IMR-90 (cell line): ENCODE measurements at regions not wholly inside any gene's neighbourhood (a gene's known extent, or its start where the extent isn't known, plus 50 kb on each side); places are given as distances from the start of the nearest gene placed in this dataset.

Experiments used
- ATAC-seq: fragments of 200-7000 bp; cut with Tn5 transposase; 2 replicates; pipeline ENCODE4 v1.9.1; 2020; ENCODE audit warnings: low read depth, mild to moderate bottlenecking, moderate library complexity
- BruUV-seq: library from RNA; stranded (reverse); fragments of 400-500 nt; replicated peaks from 2 replicates; lab custom pipeline; 2021; lab: Mats Ljungman, UMichigan
- CTCF ChIA-PET: fragments of 300-600 bp; formaldehyde crosslinking; extraction: SDS; loops from one replicate; lab custom pipeline; 2021; ENCODE audit warnings: antibody characterized with exemption; lab: Yijun Ruan, JAX
- POLR2A ChIA-PET: fragments of 300-600 bp; sonication (Branson Sonifier 250); formaldehyde crosslinking; loops from one replicate; lab custom pipeline; 2022; ENCODE audit warnings: antibody characterized with exemption; ENCODE audit not compliant: unreplicated experiment; lab: Charles Lee
- DNase-seq: peaks from one replicate; pipeline ENCODE4 v3.0.0; 2013
- H2AFZ ChIP-seq: replicated peaks from 2 replicates; pipeline ENCODE3; 2013; ENCODE audit warnings: low read length, mild to moderate bottlenecking; ENCODE audit not compliant: poor library complexity
- H2AK5ac ChIP-seq: 2 replicates; pipeline ENCODE4 v1.6.1; 2013; ENCODE audit warnings: low read depth, low read length, inconsistent platforms
- H2AK9ac ChIP-seq: replicated peaks from 2 replicates; pipeline ENCODE3; 2013; ENCODE audit warnings: mild to moderate bottlenecking, low read depth, low read length, moderate library complexity; ENCODE audit not compliant: poor library complexity
- H2BK120ac ChIP-seq: 2 replicates; pipeline ENCODE4 v1.6.1; 2013; ENCODE audit warnings: low read depth, low read length, inconsistent platforms
- H2BK15ac ChIP-seq: 3 replicates; pipeline ENCODE4 v1.6.1; 2013; ENCODE audit warnings: low read depth, low read length, inconsistent platforms
- H2BK20ac ChIP-seq: 2 replicates; pipeline ENCODE4 v1.6.1; 2013; ENCODE audit warnings: low read depth, mild to moderate bottlenecking, inconsistent platforms, low read length, moderate library complexity
- H2BK5ac ChIP-seq: 2 replicates; pipeline ENCODE4 v1.6.1; 2013; ENCODE audit warnings: mild to moderate bottlenecking, low read depth, low read length, inconsistent platforms; ENCODE audit not compliant: poor library complexity, severe bottlenecking
- H3K14ac ChIP-seq: replicated peaks from 2 replicates; pipeline ENCODE4 v1.6.1; 2013; ENCODE audit warnings: low read depth, low read length, inconsistent platforms
- H3K18ac ChIP-seq: 2 replicates; pipeline ENCODE4 v1.6.1; 2013; ENCODE audit warnings: low read depth, low read length, control low read depth
- H3K23ac ChIP-seq: 2 replicates; pipeline ENCODE4 v1.6.1; 2013; ENCODE audit warnings: low read depth, low read length, inconsistent platforms
- H3K27ac ChIP-seq: 2 replicates; pipeline ENCODE4 v1.5.1; 2013; ENCODE audit warnings: mild to moderate bottlenecking, control low read depth, low read length; ENCODE audit not compliant: insufficient read depth
- H3K27me3 ChIP-seq: 2 replicates; pipeline ENCODE4 v1.6.1; 2013; ENCODE audit warnings: low read length; ENCODE audit not compliant: control insufficient read depth, insufficient read depth
- H3K36me3 ChIP-seq: 2 replicates; pipeline ENCODE4 v1.6.1; 2013; ENCODE audit warnings: low read length, mixed read lengths; ENCODE audit not compliant: control insufficient read depth, insufficient read depth
- H3K4ac ChIP-seq: 2 replicates; pipeline ENCODE4 v1.6.1; 2013; ENCODE audit warnings: low read depth, low read length, inconsistent platforms
- H3K4me1 ChIP-seq: 2 replicates; pipeline ENCODE4 v1.6.1; 2013; ENCODE audit warnings: low read length, mixed read lengths; ENCODE audit not compliant: control insufficient read depth, insufficient read depth
- H3K4me2 ChIP-seq: 2 replicates; pipeline ENCODE4 v1.6.1; 2013; ENCODE audit warnings: low read depth, mild to moderate bottlenecking, control low read depth, low read length, moderate library complexity
- H3K4me3 ChIP-seq: 2 replicates; pipeline ENCODE4 v1.5.1; 2013; ENCODE audit warnings: low read depth, mild to moderate bottlenecking, control low read depth, low read length, moderate library complexity; ENCODE audit not compliant: insufficient read depth
- H3K56ac ChIP-seq: 2 replicates; pipeline ENCODE4 v1.6.1; 2013; ENCODE audit warnings: low read length, inconsistent platforms; ENCODE audit not compliant: insufficient read depth; ENCODE audit errors: extremely low read depth
- H3K79me1 ChIP-seq, 2 experiments: 2 replicates each; pipeline ENCODE4 v1.6.1; 2013; ENCODE audit warnings: low read length in 2 of 2, inconsistent platforms in 1 of 2, low read depth in 1 of 2
- H3K9ac ChIP-seq: 2 replicates; pipeline ENCODE4 v1.6.1; 2013; ENCODE audit warnings: low read depth, low read length, control low read depth
- H3K9me1 ChIP-seq: 2 replicates; pipeline ENCODE4 v1.6.1; 2013; ENCODE audit warnings: low read length, inconsistent platforms; ENCODE audit not compliant: insufficient read depth
- H3K9me3 ChIP-seq: 2 replicates; pipeline ENCODE4 v1.6.1; 2013; ENCODE audit warnings: low read length; ENCODE audit not compliant: control insufficient read depth, insufficient read depth
- H4K20me1 ChIP-seq: 2 replicates; pipeline ENCODE4 v1.6.1; 2013; ENCODE audit warnings: low read length, inconsistent platforms; ENCODE audit not compliant: insufficient read depth
- H4K5ac ChIP-seq: 2 replicates; pipeline ENCODE4 v1.6.1; 2013; ENCODE audit warnings: mild to moderate bottlenecking, low read depth, low read length, control low read depth
- H4K8ac ChIP-seq, 2 experiments: 2 replicates each; pipeline ENCODE4 v1.6.1; 2013; ENCODE audit warnings: low read depth in 2 of 2, low read length in 2 of 2, control low read depth in 1 of 2, inconsistent platforms in 1 of 2
- H4K91ac ChIP-seq: 2 replicates; pipeline ENCODE4 v1.6.1; 2013; ENCODE audit warnings: low read depth, low read length, inconsistent platforms; ENCODE audit not compliant: insufficient read depth
- ELK1 ChIP-seq: fragments of 150-350 bp; IDR thresholded peaks from 2 replicates; pipeline ENCODE4 v1.6.1; 2016; ENCODE audit warnings: low read depth, mild to moderate bottlenecking, low read length, moderate library complexity, borderline replicate concordance
- FOS ChIP-seq: fragments of 150-350 bp; IDR thresholded peaks from 2 replicates; pipeline ENCODE4 v1.6.1; 2016; ENCODE audit warnings: low read depth, low read length
- MAZ ChIP-seq: IDR thresholded peaks from 2 replicates; pipeline ENCODE4 v1.6.1; 2012; ENCODE audit warnings: low read depth, mild to moderate bottlenecking, low read length, improper control_type of control experiment, moderate library complexity, borderline replicate concordance
- MXI1 ChIP-seq: IDR thresholded peaks from 2 replicates; pipeline ENCODE4 v1.6.1; 2012; ENCODE audit warnings: low read depth, mild to moderate bottlenecking, low read length, moderate library complexity, borderline replicate concordance
- NFE2L2 ChIP-seq: fragments of 150-350 bp; IDR thresholded peaks from 2 replicates; pipeline ENCODE4 v1.6.1; 2016; ENCODE audit warnings: low read depth, mild to moderate bottlenecking, low read length
- RAD21 ChIP-seq: IDR thresholded peaks from 2 replicates; pipeline ENCODE4 v1.6.1; 2012; ENCODE audit warnings: low read length, improper control_type of control experiment
- RCOR1 ChIP-seq: IDR thresholded peaks from 2 replicates; pipeline ENCODE4 v1.6.1; 2012; ENCODE audit warnings: mild to moderate bottlenecking, low read length, improper control_type of control experiment; ENCODE audit not compliant: insufficient replicate concordance
- RFX5 ChIP-seq: IDR thresholded peaks from 2 replicates; pipeline ENCODE4 v1.8.0; 2012; ENCODE audit warnings: low read depth, mild to moderate bottlenecking, low read length, moderate library complexity
- SMC3 ChIP-seq: fragments of 150-350 bp; IDR thresholded peaks from 2 replicates; pipeline ENCODE4 v1.6.1; 2016; ENCODE audit warnings: low read depth, mild to moderate bottlenecking, antibody characterized with exemption, low read length, moderate library complexity
- USF2 ChIP-seq: fragments of 150-350 bp; IDR thresholded peaks from 2 replicates; pipeline ENCODE4 v1.6.1; 2017; ENCODE audit warnings: mild to moderate bottlenecking, antibody characterized with exemption, low read length, low read depth
- WGBS, 2 experiments: methylation state at CpG; one replicate each; pipeline versions ENCODE4 v1.1.5 to v1.1.7; 2013; ENCODE audit warnings: missing lambda C conversion rate in 2 of 2; ENCODE audit not compliant: insufficient read length in 1 of 2; ENCODE audit errors: extremely low coverage in 2 of 2; 5-methylcytosine and 5-hydroxymethylcytosine counted together
- dilution Hi-C: fragments of 300-500 bp; cut with HindIII; formaldehyde crosslinking; loops from one replicate; pipeline ENCODE4 v1.14.3; 2018; ENCODE audit warnings: low sequenced_read_pairs; ENCODE audit not compliant: unreplicated experiment
- in situ Hi-C: fragments of 300-500 bp; cut with MboI; formaldehyde crosslinking; loops from 3 replicates; pipeline ENCODE4 v1.14.3; 2019; ENCODE audit warnings: low sequenced_read_pairs, inconsistent platforms, mixed read lengths
- intact Hi-C: fragments of 100-400 bp; cut with micrococcal nuclease; formaldehyde crosslinking; loops from 2 replicates; pipeline ENCODE4 v1.10.0; 2022

GRCh38 chr7:13757841-13758240 lies 231.6 kb downstream of the ETV1 start:
- H3K23ac ChIP-seq: no peak overlapping the region
- 100% methylated on average over 1 of the region's 1 CpG for WGBS, 2 experiments
- H2BK20ac ChIP-seq: no peak overlapping the region
- dilution Hi-C loops (no loop called here), intact Hi-C loops (no loop called here), in situ Hi-C loops (no loop called here)
- H3K4me1 ChIP-seq: no peaks in the 10 kb centered on the region
- no peaks in the 10 kb centered on the region for H3K9me1 ChIP-seq
- H2BK15ac ChIP-seq: no peak overlapping the region
- H4K8ac ChIP-seq: no peak overlapping the region
- H2BK120ac ChIP-seq: no peak overlapping the region
- DNase-seq (no peak), ATAC-seq (no peak)
- H3K9ac ChIP-seq: no peak overlapping the region
- H2AK9ac ChIP-seq: no peak overlapping the region
- CTCF ChIA-PET: interaction anchor here (1.4 kb wide), 1 partner anchor 15 kb away, joined by 5 read pairs; no protein-coding TSS in a partner anchor
- no peaks in the 10 kb centered on the region for H4K20me1 ChIP-seq
- no peak overlapping the region for H3K56ac ChIP-seq
- BruUV-seq: no TSS peak
- no peak overlapping the region for H2AFZ ChIP-seq
- TF ChIP-seq NFE2L2: no peak
- TF ChIP-seq USF2: no peak
- no peak for TF ChIP-seq MXI1
- TF ChIP-seq RAD21: no peak
- TF ChIP-seq FOS: no peak
- TF ChIP-seq ELK1: no peak
- no peak for TF ChIP-seq MAZ
- no peak for TF ChIP-seq SMC3
- no peak for TF ChIP-seq RFX5
- TF ChIP-seq RCOR1: no peak
- no peaks in the 10 kb centered on the region for H3K27me3 ChIP-seq
- no peak overlapping the region for H3K4me2 ChIP-seq
- H3K27ac ChIP-seq: no peak overlapping the region
- no peak overlapping the region for H3K18ac ChIP-seq
- POLR2A ChIA-PET: no interaction called here
- no peak overlapping the region for H4K5ac ChIP-seq
- no peak overlapping the region for H2BK5ac ChIP-seq
- no peak overlapping the region for H2AK5ac ChIP-seq
- H3K14ac ChIP-seq: no peak overlapping the region
- H3K79me1 ChIP-seq: no peaks in the 10 kb centered on the region
- H4K91ac ChIP-seq: no peak overlapping the region
- H3K36me3 ChIP-seq: no peaks in the 10 kb centered on the region
- H3K4me3 ChIP-seq: no peak overlapping the region
- no peak overlapping the region for H3K4ac ChIP-seq
- no peaks in the 10 kb centered on the region for H3K9me3 ChIP-seq
